Activated naive CD8-positive, alpha-beta T cell treated with anti-CD3 and anti-CD28 coated beads, Interleukin-2, amount 10 ng/mL, durations not matched to agents 7 days and 5 days (primary cell): ENCODE measurements at regions not wholly inside any gene's neighbourhood (a gene's known extent, or its start where the extent isn't known, plus 50 kb on each side); places are given as distances from the start of the nearest gene placed in this dataset.

ENCODE experiments used
- ATAC-seq: fragments of 150-1000 bp; cut with Tn5 transposase; one replicate; pipeline ENCODE4 v1.10.0; 2021; ENCODE audit warnings: low read depth, moderate library complexity
- POLR2A ChIA-PET: fragments of 350-600 bp; sonication (Branson Sonifier 250); formaldehyde crosslinking; loops from one replicate; lab custom pipeline; 2021; ENCODE audit warnings: antibody characterized with exemption; lab: Charles Lee
- DNase-seq: peaks from one replicate; pipeline ENCODE4 v3.0.0; 2021
- H3K27ac Mint-ChIP-seq: one replicate; pipeline ENCODE4 v1.8.0; 2022; ENCODE audit warnings: mild to moderate bottlenecking, mixed read lengths
- H3K27me3 Mint-ChIP-seq: one replicate; pipeline ENCODE4 v1.8.0; 2022; ENCODE audit warnings: mild to moderate bottlenecking, moderate library complexity, mixed read lengths
- H3K36me3 Mint-ChIP-seq: one replicate; pipeline ENCODE4 v1.8.0; 2021; ENCODE audit warnings: mild to moderate bottlenecking, mixed read lengths
- H3K4me1 Mint-ChIP-seq: one replicate; pipeline ENCODE4 v1.8.0; 2021; ENCODE audit warnings: mixed read lengths
- H3K4me3 Mint-ChIP-seq: one replicate; pipeline ENCODE4 v1.8.0; 2022; ENCODE audit warnings: mild to moderate bottlenecking, moderate library complexity, mixed read lengths
- H3K9me3 Mint-ChIP-seq: one replicate; pipeline ENCODE4 v1.8.0; 2021; ENCODE audit warnings: mixed read lengths

DNA sequence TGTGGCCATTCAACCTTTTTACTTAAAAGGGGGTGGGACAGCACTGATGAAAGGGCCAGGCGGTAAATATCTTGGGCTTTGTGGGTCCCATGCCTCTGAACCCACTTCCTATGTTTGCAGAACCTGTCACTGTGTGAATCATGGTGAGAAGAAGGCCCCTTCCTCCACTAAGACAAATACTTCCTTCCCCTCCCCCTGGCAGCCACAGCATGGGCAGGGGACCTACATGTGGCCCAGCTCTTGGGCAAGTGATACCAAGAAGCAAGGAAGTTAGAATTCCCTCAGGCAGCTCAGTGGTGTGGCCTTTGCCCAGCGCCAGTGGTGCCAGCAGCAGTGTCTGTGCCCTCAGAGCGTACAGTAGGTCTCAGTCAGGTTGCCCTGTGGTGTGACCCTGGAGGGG lies 168.6 kb downstream of the TRIM33 start:
- Mint-ChIP-seq H3K4me1 (peaks cover 47% of the 10 kb centered on the region), H3K27me3 (no peaks in the 10 kb centered on the region), H3K36me3 (peaks cover 8% of the 10 kb centered on the region), H3K4me3 (peak overlapping the region; percentile 38), H3K9me3 (peaks cover 2% of the 10 kb centered on the region), H3K27ac (peak overlapping the region; percentile 74)
- ATAC-seq (peak; percentile 35), DNase-seq (peak; percentile 62)
- POLR2A ChIA-PET: interaction anchor here (0.6 to 1.8 kb wide), 5 partner anchors 9 to 415 kb away, joined by 3 to 5 read pairs (median 3); partner anchors contain the start of genes CSDE1 and NRAS

DNA sequence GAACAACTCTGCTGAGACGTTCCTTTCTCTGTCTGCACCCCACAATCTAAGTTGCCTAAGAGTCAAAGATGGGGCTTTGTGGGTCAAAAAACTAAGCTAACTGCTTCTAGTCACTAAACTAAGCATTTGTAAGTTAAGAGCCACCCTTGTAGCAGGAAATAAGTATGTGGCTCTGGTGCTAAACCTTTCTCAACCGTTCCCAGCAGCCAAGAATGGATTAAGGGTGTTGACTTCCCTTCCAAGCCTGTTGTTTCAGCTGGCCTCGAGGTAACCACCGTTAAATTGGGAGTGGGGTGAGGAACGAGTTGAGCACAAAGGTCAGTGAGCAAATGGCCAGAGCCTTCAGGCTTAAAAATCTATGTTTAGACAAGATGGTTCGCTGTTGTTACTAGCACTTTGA lies 169.1 kb downstream of the TRIM33 start:
- DNase-seq (no peak), ATAC-seq (no peak)
- no peaks in the 10 kb centered on the region for H3K27me3 Mint-ChIP-seq
- POLR2A ChIA-PET: interaction anchor here (0.6 to 1.3 kb wide), 3 partner anchors 9 to 375 kb away, joined by 3 to 5 read pairs (median 3); partner anchors contain the start of gene NRAS
- H3K9me3 Mint-ChIP-seq: peaks cover 2% of the 10 kb centered on the region
- H3K4me3 Mint-ChIP-seq: peak overlapping the region; percentile 50
- H3K36me3 Mint-ChIP-seq: peaks cover 8% of the 10 kb centered on the region
- H3K27ac Mint-ChIP-seq: peak overlapping the region; percentile 93
- peaks cover 42% of the 10 kb centered on the region for H3K4me1 Mint-ChIP-seq

- peaks cover 2% of the 10 kb centered on the region for H3K9me3 Mint-ChIP-seq
These were observed 169.7 kb downstream of the TRIM33 start for GRCh38 chr1:114341299-114341698.

DNA sequence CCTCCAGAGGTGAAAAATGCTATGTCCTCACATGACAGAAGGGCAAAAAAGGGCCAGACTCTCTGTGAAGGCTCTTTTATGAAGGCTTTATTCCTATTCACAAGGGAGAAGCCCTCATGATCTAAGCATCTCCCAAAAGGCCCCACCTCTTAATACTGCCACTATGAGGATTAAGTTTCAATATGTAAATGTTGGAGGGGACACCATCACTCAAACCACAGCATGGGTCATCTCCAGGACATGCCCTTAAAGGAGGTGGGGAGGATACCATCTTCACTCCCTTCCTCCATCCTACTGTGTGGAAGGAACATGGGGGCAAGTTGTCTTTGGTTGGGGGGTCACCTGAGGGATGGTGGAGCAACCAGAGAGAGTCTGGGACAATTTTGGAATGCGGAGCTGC lies 170.1 kb downstream of the TRIM33 start:
- peak overlapping the region; percentile 50 for H3K4me3 Mint-ChIP-seq
- H3K27ac Mint-ChIP-seq: peak overlapping the region; percentile 93
- DNase-seq (no peak), ATAC-seq (peak; percentile 8)
- peaks cover 39% of the 10 kb centered on the region for H3K4me1 Mint-ChIP-seq
- POLR2A ChIA-PET: interaction anchor here (1.9 kb wide), 1 partner anchor 10 kb away, joined by 4 read pairs; no protein-coding TSS in a partner anchor
- H3K27me3 Mint-ChIP-seq: no peaks in the 10 kb centered on the region
- peaks cover 2% of the 10 kb centered on the region for H3K9me3 Mint-ChIP-seq
- H3K36me3 Mint-ChIP-seq: peaks cover 8% of the 10 kb centered on the region

More at GRCh38 chr1:114341299-114341698, 169.7 kb downstream of the TRIM33 start:
- H3K4me1 Mint-ChIP-seq: peaks cover 40% of the 10 kb centered on the region
- no peaks in the 10 kb centered on the region for H3K27me3 Mint-ChIP-seq
- POLR2A ChIA-PET: interaction anchor here (1.1 to 1.9 kb wide), 3 partner anchors 8 to 375 kb away, joined by 3 to 5 read pairs (median 4); partner anchors contain the start of gene NRAS
- peaks cover 8% of the 10 kb centered on the region for H3K36me3 Mint-ChIP-seq
- H3K4me3 Mint-ChIP-seq: peak overlapping the region; percentile 50
- ATAC-seq (peak; percentile 61), DNase-seq (no peak)
- peak overlapping the region; percentile 93 for H3K27ac Mint-ChIP-seq

- Mint-ChIP-seq H3K9me3 (peaks cover 2% of the 10 kb centered on the region), H3K4me1 (peaks cover 44% of the 10 kb centered on the region), H3K27ac (peak overlapping the region; percentile 35), H3K27me3 (no peaks in the 10 kb centered on the region), H3K36me3 (peaks cover 8% of the 10 kb centered on the region), H3K4me3 (no peak overlapping the region)
- DNase-seq (no peak), ATAC-seq (no peak)
- POLR2A ChIA-PET: interaction anchor here (1.3 kb wide), 1 partner anchor 10 kb away, joined by 4 read pairs; no protein-coding TSS in a partner anchor
These were observed 171.6 kb downstream of the TRIM33 start for GRCh38 chr1:114339379-114339778.

DNA sequence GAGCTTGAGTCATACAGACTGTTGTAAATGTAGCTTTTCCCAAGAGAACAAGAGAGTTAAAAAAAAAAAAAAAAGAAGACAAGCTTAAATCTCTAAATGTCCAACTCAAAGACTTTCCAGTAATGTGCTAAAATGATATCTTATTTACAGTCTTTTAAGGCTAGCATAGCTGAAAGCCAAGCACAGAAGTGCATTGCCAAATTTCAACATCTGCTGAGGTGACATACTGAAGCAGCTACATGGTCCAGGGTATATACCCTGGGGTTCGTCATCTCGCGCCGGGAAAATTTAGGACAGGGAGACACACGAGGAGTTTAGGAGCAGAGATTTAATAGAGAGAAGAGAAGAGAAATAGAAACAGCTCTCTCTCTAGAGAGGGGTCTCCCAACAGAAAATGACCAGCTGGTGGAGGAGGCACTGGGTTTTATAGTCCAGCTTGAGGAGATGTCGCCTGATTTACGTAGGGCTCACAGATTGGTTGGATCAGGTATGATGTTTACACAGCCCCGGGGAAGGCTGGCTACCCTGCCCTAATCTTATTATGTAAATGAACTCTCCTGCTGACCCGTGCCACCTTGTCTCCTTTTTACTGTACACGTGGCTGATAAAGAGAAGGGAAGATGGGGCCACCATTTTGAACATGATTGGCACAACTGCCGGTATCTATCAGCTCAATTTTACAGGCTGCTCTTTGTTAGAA lies 172.7 kb downstream of the TRIM33 start:
- Mint-ChIP-seq H3K4me3 (no peak overlapping the region), H3K27me3 (no peaks in the 10 kb centered on the region), H3K27ac (peak overlapping the region; percentile 22), H3K4me1 (peaks cover 49% of the 10 kb centered on the region), H3K36me3 (peaks cover 8% of the 10 kb centered on the region), H3K9me3 (peaks cover 2% of the 10 kb centered on the region)
- POLR2A ChIA-PET: interaction anchor here (0.6 kb wide), 1 partner anchor 25 kb away, joined by 3 read pairs; no protein-coding TSS in a partner anchor
- ATAC-seq: no peak
- DNase-seq: no peak

GRCh38 chr1:114337417-114337816 lies 173.6 kb downstream of the TRIM33 start:
- no peak for ATAC-seq
- H3K27me3 Mint-ChIP-seq: no peaks in the 10 kb centered on the region
- peaks cover 48% of the 10 kb centered on the region for H3K4me1 Mint-ChIP-seq
- POLR2A ChIA-PET: no interaction called here
- H3K4me3 Mint-ChIP-seq: no peak overlapping the region
- H3K9me3 Mint-ChIP-seq: peaks cover 2% of the 10 kb centered on the region
- H3K36me3 Mint-ChIP-seq: peaks cover 8% of the 10 kb centered on the region
- no peak overlapping the region for H3K27ac Mint-ChIP-seq
- no peak for DNase-seq

- H3K27ac Mint-ChIP-seq: no peak overlapping the region
- POLR2A ChIA-PET: no interaction called here
These were observed 174.6 kb downstream of the TRIM33 start for GRCh38 chr1:114336360-114336759.

DNA sequence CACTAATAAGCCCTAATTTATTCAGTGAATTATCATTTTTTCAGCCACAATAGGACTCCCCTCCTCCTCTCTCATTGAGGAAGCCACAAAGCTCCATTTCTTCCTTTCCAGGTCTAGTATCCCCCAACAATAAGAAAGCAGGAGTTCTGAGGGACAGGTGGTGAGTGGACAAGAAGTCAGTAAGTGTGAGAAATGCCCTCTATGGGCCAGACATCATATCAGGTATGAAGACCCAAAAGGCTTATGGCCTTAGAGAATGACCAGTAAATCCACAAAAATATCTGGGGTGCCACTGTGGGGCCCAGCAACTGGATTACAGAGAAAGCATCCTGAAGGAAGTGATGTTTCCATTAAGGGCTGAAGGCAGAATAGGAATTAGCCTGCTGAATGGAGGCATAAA lies 175.7 kb downstream of the TRIM33 start:
- H3K9me3 Mint-ChIP-seq: no peaks in the 10 kb centered on the region
- peak overlapping the region; percentile 74 for H3K4me3 Mint-ChIP-seq
- H3K4me1 Mint-ChIP-seq: peaks cover 50% of the 10 kb centered on the region
- H3K27ac Mint-ChIP-seq: no peak overlapping the region
- DNase-seq (no peak), ATAC-seq (no peak)
- no peaks in the 10 kb centered on the region for H3K27me3 Mint-ChIP-seq
- peaks cover 3% of the 10 kb centered on the region for H3K36me3 Mint-ChIP-seq
- POLR2A ChIA-PET: interaction anchor here (1.6 to 1.7 kb wide), 2 partner anchors 8 to 11 kb away, joined by 3 to 5 read pairs; no protein-coding TSS in a partner anchor

More at GRCh38 chr1:114336360-114336759, 174.6 kb downstream of the TRIM33 start:
- Mint-ChIP-seq H3K36me3 (peaks cover 7% of the 10 kb centered on the region), H3K27me3 (no peaks in the 10 kb centered on the region), H3K9me3 (no peaks in the 10 kb centered on the region), H3K4me3 (no peak overlapping the region), H3K4me1 (peaks cover 51% of the 10 kb centered on the region)
- no peak for ATAC-seq
- no peak for DNase-seq

DNA sequence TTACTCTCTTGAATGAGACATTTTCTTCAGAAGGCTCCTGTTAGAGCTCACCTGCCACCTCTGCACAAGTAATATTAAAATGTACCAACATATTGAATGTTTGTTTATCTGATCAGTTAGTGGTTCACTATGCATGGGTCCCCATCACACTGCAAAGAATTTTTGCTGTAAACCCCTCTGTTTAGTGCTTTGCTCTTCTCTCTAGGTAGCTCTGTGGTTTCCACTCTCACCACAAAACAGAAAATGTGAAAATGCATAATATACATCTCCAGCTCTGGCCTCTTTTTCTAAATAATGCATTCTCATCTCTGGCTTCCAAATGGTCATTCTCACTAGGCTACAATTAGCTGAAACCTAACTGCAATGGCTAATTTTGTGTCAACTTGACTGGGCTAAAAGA lies 176.7 kb downstream of the TRIM33 start:
- POLR2A ChIA-PET: interaction anchor here (1.0 to 1.7 kb wide), 3 partner anchors 9 to 51 kb away, joined by 3 to 5 read pairs (median 3); no protein-coding TSS in a partner anchor
- H3K27ac Mint-ChIP-seq: peak overlapping the region; percentile 68
- peaks cover 48% of the 10 kb centered on the region for H3K4me1 Mint-ChIP-seq
- H3K36me3 Mint-ChIP-seq: peaks cover 3% of the 10 kb centered on the region
- peak overlapping the region; percentile 74 for H3K4me3 Mint-ChIP-seq
- H3K9me3 Mint-ChIP-seq: no peaks in the 10 kb centered on the region
- DNase-seq (no peak), ATAC-seq (peak; percentile 37)
- H3K27me3 Mint-ChIP-seq: no peaks in the 10 kb centered on the region

GRCh38 chr1:114333690-114334089 lies 177.3 kb downstream of the TRIM33 start:
- H3K27ac Mint-ChIP-seq: peak overlapping the region; percentile 17

DNA sequence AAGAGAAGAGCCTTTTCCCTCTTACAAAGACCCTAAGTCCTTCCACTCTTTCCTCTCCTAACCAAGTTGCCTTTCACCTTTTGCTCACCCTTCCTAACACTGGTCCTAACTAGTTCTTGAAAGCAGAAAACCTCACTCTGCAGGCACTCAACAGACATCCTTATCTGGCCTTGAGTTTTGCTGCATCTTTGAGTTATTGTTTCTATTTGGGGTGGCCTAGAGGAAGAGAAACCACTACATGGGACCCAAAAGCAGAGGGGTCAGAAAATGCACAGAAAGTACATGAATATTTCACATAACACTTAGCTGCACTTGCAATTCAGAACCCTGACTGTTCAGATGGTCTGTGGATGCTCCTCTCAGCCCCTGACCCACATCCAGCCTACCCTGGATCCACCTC lies 178.3 kb upstream of the SYT6 start:
- Mint-ChIP-seq H3K27ac (peak overlapping the region; percentile 37), H3K4me3 (no peak overlapping the region), H3K9me3 (no peaks in the 10 kb centered on the region), H3K27me3 (no peaks in the 10 kb centered on the region), H3K4me1 (peaks cover 46% of the 10 kb centered on the region), H3K36me3 (peaks cover 1% of the 10 kb centered on the region)
- ATAC-seq (no peak), DNase-seq (no peak)
- POLR2A ChIA-PET: interaction anchor here (1.5 kb wide), 1 partner anchor 10 kb away, joined by 3 read pairs; no protein-coding TSS in a partner anchor

More at GRCh38 chr1:114333690-114334089, 177.3 kb downstream of the TRIM33 start:
- Mint-ChIP-seq H3K4me3 (peak overlapping the region; percentile 16), H3K36me3 (peaks cover 1% of the 10 kb centered on the region), H3K9me3 (no peaks in the 10 kb centered on the region), H3K4me1 (peaks cover 46% of the 10 kb centered on the region), H3K27me3 (no peaks in the 10 kb centered on the region)
- POLR2A ChIA-PET: interaction anchor here (1.5 to 1.7 kb wide), 3 partner anchors 8 to 13 kb away, joined by 3 to 5 read pairs (median 3); no protein-coding TSS in a partner anchor
- no peak for ATAC-seq
- no peak for DNase-seq

GRCh38 chr1:114330451-114330983 lies 176.8 kb upstream of the SYT6 start:
- Mint-ChIP-seq H3K27me3 (peaks cover 2% of the 10 kb centered on the region), H3K4me3 (peak overlapping the region; percentile 47), H3K9me3 (no peaks in the 10 kb centered on the region), H3K27ac (peak overlapping the region; percentile 30), H3K36me3 (peaks cover 1% of the 10 kb centered on the region), H3K4me1 (peaks cover 46% of the 10 kb centered on the region)
- peak; percentile 49 for DNase-seq
- peak; percentile 82 for ATAC-seq
- POLR2A ChIA-PET: interaction anchor here (0.6 to 1.0 kb wide), 3 partner anchors 10 to 122 kb away, joined by 3 to 4 read pairs (median 4); no protein-coding TSS in a partner anchor
